Cardiac fibroblast (primary cell): ENCODE measurements at regions not wholly inside any gene's neighbourhood (a gene's known extent, or its start where the extent isn't known, plus 50 kb on each side); places are given as distances from the start of the nearest gene placed in this dataset.
"Not testable (repeated sequence)": the region's sequence is repeated elsewhere in the genome, so short reads cannot be mapped to it uniquely, and the experiment has no call there.

Experiments
- DNase-seq, 2 donors: peaks; one replicate each; pipeline versions ENCODE4 v3.0.0 to v3.0.0-alpha.2; 2010; ENCODE audit warnings: low read depth in 2 of 2
- H3K4me3 ChIP-seq, 2 donors: replicated peaks in 1 of 2; 1 replicate in 1 of 2; 2 replicates in 1 of 2; pipeline ENCODE4 v1.5.1; 2011; ENCODE audit warnings: low read depth in 2 of 2, low read length in 2 of 2, mild to moderate bottlenecking in 2 of 2, moderate library complexity in 1 of 2
- TF ChIP-seq, protein P1 (sequence below): IDR thresholded peaks from one replicate; pipeline ENCODE4 v1.5.1; 2011; ENCODE audit warnings: low read depth, mild to moderate bottlenecking, low read length, inconsistent platforms

DNA sequence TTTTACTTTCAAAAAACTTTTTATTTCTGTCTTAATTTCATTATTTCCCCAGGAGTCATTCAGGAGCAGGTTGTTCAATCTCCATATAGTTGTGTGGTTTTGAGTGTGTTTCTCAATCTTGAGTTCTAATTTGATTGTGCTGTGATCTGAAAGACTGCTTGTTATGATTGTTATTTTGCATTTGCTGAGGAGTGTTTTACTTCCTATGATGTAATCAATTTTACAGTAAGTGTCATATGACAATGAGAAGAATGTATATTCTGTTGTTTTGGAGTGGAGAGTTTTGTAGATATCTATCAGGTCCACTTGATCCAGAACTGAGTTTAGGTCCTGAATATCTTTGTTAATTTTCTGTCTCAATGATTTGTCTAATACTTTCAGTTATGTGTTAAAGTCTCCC lies 706.9 kb upstream of the CTNND2 start:
- no peak overlapping the region for H3K4me3 ChIP-seq
- DNase-seq, result no peak
- TF ChIP-seq, protein P1, sequence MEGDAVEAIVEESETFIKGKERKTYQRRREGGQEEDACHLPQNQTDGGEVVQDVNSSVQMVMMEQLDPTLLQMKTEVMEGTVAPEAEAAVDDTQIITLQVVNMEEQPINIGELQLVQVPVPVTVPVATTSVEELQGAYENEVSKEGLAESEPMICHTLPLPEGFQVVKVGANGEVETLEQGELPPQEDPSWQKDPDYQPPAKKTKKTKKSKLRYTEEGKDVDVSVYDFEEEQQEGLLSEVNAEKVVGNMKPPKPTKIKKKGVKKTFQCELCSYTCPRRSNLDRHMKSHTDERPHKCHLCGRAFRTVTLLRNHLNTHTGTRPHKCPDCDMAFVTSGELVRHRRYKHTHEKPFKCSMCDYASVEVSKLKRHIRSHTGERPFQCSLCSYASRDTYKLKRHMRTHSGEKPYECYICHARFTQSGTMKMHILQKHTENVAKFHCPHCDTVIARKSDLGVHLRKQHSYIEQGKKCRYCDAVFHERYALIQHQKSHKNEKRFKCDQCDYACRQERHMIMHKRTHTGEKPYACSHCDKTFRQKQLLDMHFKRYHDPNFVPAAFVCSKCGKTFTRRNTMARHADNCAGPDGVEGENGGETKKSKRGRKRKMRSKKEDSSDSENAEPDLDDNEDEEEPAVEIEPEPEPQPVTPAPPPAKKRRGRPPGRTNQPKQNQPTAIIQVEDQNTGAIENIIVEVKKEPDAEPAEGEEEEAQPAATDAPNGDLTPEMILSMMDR, result no peak

DNA sequence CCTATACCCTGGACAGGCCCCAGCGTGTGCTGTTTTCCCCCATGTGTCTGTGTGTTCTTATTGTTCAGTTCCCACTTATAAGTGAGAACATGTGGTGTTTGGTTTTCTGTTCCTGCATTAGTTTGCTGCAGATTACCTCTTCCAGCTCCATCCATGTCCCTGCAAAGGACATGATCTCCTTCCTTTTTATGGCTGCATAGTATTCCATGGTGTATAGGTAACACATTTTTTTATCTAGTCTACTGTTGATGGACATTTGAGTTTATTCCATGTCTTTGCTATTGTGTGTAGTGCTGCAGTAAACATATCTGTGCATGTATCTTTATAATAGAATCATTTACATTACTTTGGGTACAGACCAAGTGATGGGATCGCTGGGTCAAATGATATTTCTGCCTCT lies 703.6 kb upstream of the CTNND2 start:
- not testable (repeated sequence) for DNase-seq, H3K4me3 ChIP-seq

DNA sequence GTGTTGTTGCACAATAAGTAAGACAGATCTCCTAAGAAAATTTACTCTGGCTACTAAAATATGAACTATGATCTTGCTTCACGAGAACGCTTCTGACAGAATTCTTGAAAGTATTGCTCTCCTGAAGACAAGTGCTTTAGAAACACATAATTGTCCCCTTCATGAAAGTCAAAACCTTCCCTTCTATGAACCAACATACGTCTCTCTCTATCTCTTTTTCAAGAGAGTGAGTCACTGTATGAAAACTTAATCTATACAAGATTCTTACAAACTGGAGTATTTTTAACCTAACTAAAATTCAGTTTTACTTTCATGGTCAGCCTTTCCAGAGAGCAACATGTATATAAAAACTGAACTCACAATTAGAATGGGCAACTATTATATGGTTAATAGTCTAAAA lies 688.0 kb upstream of the CTNND2 start:
- DNase-seq, result no peak
- no peak overlapping the region for H3K4me3 ChIP-seq
- TF ChIP-seq, protein P1, result no peak

DNA sequence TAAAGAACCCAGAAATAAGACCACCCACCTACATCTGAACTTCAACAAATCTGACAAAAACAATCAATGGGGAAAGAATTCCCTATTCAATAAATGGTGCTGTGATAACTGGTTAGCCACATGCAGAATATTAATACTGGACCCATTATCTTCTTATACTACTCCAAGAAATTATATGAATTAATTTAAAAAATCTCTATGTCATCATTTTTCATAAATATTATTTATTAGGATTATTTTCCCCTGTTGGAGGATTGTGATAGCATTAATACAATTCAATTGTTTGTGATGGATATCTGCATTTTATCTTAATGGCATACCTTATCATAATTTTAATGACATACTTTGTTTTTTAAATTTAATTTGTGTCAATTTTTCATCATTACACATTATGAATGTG lies 682.2 kb upstream of the CTNND2 start:
- no peak overlapping the region for H3K4me3 ChIP-seq
- TF ChIP-seq, protein P1, result no peak
- DNase-seq, result no peak

- not testable (repeated sequence) for H3K4me3 ChIP-seq, DNase-seq
These were observed 674.6 kb upstream of the CTNND2 start for GRCh38 chr5:12578803-12579202.

GRCh38 chr5:12576953-12577352 lies 672.7 kb upstream of the CTNND2 start:
- not testable (repeated sequence) for DNase-seq, H3K4me3 ChIP-seq

GRCh38 chr5:12574298-12575093 lies 670.2 kb upstream of the CTNND2 start:
- DNase-seq, result peak in 1 of 2 donors; percentile 15

DNA sequence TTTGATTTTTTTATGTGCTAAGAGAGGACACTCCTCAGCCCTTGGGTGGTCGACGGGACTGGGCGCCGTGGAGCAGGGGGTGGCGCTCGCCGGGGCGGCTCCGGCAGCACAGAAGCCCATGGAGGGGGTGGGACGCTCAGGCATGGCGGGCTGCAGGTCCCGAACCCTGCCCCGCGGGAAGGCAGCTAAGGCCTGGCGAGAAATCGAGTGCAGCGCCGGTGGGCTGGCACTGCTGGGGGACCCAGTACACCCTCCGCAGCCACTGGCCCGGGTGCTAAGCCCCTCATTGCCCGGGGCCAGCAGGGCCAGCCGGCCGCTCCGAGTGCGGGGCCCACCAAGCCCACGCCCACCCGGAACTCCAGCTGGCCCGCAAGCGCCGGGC lies 669.7 kb upstream of the CTNND2 start:
- DNase-seq, result not testable (repeated sequence)

More at GRCh38 chr5:12574298-12575093, 670.2 kb upstream of the CTNND2 start:
- H3K4me3 ChIP-seq, result not testable (repeated sequence)

DNA sequence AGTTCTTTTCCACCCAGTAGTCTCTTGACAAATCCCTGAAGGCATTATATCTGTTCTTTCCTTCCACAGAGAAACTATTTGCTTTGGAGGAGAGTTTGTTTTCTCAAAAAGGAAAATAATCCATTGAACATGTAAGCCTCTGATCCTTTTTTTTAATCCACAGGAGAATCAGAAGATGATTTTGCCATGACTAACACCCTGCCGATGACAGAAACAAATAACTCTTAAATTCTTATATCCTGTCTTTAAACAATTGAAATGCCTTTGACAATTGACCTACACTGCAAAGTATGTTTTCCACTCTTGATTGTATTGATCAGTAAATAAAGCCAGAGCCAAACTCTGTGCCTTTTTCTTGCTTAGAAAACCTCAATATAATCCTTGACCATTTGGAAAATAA lies 666.4 kb upstream of the CTNND2 start:
- TF ChIP-seq, protein P1, result no peak
- no peak overlapping the region for H3K4me3 ChIP-seq
- DNase-seq, result no peak

More for the DNA sequence above, 669.7 kb upstream of the CTNND2 start:
- not testable (repeated sequence) for H3K4me3 ChIP-seq
